22Rv1 (cell line): ENCODE measurements at regions not wholly inside any gene's neighbourhood (a gene's known extent, or its start where the extent isn't known, plus 50 kb on each side); places are given as distances from the start of the nearest gene placed in this dataset.

Source experiments
- ZFX ChIP-seq: fragments of 450-650 bp; IDR thresholded peaks from 2 replicates; pipeline ENCODE4 v1.6.1; 2017; ENCODE audit warnings: antibody characterized with exemption, borderline replicate concordance
- TF ChIP-seq, protein P1 (sequence below): fragments of 450-650 bp; IDR thresholded peaks from 2 replicates; pipeline ENCODE4 v1.5.1; 2017; ENCODE audit warnings: mild to moderate bottlenecking

DNA sequence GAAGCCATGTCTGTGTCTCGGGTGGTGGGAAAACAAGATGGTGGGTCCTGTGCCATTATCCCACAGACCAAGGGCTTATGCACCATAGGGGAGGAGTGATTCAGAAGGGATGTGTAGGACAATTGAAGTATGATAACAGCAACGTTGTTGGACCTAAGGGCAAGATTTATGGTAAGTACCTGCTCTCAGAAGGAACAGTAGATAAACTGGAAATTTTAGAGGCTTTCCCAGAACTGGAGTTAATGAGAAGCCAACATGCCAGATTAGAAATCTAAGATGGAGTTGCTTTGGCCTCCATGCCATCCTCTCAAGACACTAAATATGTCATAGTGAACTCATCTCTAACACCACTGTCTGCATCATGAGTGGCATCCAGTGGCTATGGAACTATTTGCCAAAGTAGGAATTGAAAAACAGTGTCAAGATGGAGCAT lies 84.7 kb upstream of the MYLIP start:
- TF ChIP-seq, protein P1, sequence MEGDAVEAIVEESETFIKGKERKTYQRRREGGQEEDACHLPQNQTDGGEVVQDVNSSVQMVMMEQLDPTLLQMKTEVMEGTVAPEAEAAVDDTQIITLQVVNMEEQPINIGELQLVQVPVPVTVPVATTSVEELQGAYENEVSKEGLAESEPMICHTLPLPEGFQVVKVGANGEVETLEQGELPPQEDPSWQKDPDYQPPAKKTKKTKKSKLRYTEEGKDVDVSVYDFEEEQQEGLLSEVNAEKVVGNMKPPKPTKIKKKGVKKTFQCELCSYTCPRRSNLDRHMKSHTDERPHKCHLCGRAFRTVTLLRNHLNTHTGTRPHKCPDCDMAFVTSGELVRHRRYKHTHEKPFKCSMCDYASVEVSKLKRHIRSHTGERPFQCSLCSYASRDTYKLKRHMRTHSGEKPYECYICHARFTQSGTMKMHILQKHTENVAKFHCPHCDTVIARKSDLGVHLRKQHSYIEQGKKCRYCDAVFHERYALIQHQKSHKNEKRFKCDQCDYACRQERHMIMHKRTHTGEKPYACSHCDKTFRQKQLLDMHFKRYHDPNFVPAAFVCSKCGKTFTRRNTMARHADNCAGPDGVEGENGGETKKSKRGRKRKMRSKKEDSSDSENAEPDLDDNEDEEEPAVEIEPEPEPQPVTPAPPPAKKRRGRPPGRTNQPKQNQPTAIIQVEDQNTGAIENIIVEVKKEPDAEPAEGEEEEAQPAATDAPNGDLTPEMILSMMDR = no peak
- no peak for TF ChIP-seq ZFX
